K562 (cell line): ENCODE measurements at regions not wholly inside any gene's neighbourhood (a gene's known extent, or its start where the extent isn't known, plus 50 kb on each side); places are given as distances from the start of the nearest gene placed in this dataset.

Source experiments
- CBFA2T3 ChIP-seq: fragments of 450-650 bp; IDR thresholded peaks from 2 replicates; pipeline ENCODE4 v1.6.1; 2017
- MAZ ChIP-seq, 2 experiments: fragments of 450-650 bp in 1 of 2; sonication (generic) in 1 of 2; formaldehyde crosslinking; IDR thresholded peaks in 1 of 2; conservative IDR thresholded peaks in 1 of 2; 2 replicates each; pipeline versions ENCODE4 v1.4.0 to v1.5.0; 2020; ENCODE audit warnings: mild to moderate bottlenecking in 1 of 2, missing genetic modification reagents in 1 of 2
- PYGO2 ChIP-seq: fragments of 450-650 bp; IDR thresholded peaks from 2 replicates; pipeline ENCODE4 v1.6.1; 2016; ENCODE audit warnings: mild to moderate bottlenecking, missing genetic modification characterization, moderate library complexity, missing compliant biosample characterization
- ZNF507 ChIP-seq: conservative IDR thresholded peaks from 2 replicates; pipeline ENCODE4 v1.6.1; 2017; ENCODE audit warnings: missing genetic modification characterization, missing compliant biosample characterization
- TF ChIP-seq, protein P1 (sequence below): fragments of 450-650 bp; IDR thresholded peaks from 2 replicates; pipeline ENCODE4 v1.6.1; 2016; ENCODE audit warnings: low read depth

GRCh38 chr12:128015276-128015675 is 251.7 kb upstream of the TMEM132C start (continued):
- TF ChIP-seq, protein P1, sequence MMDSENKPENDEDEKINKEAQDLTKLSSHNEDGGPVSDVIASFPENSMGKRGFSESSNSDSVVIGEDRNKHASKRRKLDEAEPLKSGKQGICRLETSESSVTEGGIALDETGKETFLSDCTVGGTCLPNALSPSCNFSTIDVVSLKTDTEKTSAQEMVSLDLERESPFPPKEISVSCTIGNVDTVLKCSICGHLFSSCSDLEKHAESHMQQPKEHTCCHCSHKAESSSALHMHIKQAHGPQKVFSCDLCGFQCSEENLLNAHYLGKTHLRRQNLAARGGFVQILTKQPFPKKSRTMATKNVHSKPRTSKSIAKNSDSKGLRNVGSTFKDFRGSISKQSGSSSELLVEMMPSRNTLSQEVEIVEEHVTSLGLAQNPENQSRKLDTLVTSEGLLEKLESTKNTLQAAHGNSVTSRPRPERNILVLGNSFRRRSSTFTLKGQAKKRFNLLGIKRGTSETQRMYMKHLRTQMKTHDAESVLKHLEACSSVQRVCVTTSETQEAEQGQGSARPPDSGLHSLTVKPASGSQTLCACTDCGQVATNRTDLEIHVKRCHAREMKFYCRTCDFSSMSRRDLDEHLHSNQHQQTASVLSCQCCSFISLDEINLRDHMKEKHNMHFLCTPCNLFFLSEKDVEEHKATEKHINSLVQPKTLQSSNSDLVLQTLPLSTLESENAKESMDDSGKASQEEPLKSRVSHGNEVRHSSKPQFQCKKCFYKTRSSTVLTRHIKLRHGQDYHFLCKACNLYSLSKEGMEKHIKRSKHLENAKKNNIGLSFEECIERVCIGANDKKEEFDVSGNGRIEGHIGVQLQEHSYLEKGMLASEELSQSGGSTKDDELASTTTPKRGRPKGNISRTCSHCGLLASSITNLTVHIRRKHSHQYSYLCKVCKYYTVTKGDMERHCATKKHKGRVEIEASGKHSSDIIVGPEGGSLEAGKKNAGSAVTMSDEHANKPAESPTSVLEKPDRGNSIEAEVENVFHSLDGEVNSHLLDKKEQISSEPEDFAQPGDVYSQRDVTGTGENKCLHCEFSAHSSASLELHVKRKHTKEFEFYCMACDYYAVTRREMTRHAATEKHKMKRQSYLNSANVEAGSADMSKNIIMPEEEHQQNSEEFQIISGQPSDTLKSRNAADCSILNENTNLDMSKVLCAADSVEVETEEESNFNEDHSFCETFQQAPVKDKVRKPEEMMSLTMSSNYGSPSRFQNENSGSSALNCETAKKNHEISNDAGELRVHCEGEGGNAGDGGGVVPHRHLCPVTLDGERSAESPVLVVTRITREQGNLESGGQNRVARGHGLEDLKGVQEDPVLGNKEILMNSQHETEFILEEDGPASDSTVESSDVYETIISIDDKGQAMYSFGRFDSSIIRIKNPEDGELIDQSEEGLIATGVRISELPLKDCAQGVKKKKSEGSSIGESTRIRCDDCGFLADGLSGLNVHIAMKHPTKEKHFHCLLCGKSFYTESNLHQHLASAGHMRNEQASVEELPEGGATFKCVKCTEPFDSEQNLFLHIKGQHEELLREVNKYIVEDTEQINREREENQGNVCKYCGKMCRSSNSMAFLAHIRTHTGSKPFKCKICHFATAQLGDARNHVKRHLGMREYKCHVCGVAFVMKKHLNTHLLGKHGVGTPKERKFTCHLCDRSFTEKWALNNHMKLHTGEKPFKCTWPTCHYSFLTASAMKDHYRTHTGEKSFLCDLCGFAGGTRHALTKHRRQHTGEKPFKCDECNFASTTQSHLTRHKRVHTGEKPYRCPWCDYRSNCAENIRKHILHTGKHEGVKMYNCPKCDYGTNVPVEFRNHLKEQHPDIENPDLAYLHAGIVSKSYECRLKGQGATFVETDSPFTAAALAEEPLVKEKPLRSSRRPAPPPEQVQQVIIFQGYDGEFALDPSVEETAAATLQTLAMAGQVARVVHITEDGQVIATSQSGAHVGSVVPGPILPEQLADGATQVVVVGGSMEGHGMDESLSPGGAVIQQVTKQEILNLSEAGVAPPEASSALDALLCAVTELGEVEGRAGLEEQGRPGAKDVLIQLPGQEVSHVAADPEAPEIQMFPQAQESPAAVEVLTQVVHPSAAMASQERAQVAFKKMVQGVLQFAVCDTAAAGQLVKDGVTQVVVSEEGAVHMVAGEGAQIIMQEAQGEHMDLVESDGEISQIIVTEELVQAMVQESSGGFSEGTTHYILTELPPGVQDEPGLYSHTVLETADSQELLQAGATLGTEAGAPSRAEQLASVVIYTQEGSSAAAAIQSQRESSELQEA, result no peak
- TF ChIP-seq CBFA2T3 (no peak), PYGO2 (tag) (no peak), ZNF507 (tag) (no peak), MAZ (CRISPR knock-in tag; conservative IDR thresholded peaks at IDR 0.05 in 1 of 2, IDR thresholded peaks at IDR 0.05 in 1 of 2) (no peak)
